Mucosa of gallbladder (tissue), 1 donor: ENCODE measurements at regions not wholly inside any gene's neighbourhood (a gene's known extent, or its start where the extent isn't known, plus 50 kb on each side); places are given as distances from the start of the nearest gene placed in this dataset.
"Not testable (repeated sequence)": the region's sequence is repeated elsewhere in the genome, so short reads cannot be mapped to it uniquely, and the experiment has no call there.

Experiments used
- DNase-seq: peaks from one replicate; pipeline ENCODE4 v3.0.0-alpha.2; 2020; ENCODE audit warnings: low spot score
- donor health status: DM: no; HTN: no; CAD: no.

DNA sequence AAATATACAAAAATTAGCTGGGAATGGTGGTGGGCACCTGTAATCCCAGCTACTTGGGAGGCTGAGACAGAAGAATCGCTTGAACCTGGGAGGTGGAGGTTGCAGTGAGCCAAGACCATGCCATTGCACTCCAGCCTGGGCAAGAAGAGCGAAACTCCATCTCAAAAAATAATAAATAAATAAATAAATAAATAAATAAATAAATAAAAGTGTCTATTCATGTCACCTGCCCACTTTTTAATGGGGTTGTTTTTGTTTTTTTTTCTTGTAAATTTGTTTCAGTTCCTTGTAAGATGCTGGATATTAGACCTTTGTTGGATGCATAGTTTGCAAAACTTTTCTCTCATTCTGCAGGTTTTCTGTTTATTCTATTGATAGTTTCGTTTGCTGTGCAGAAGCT, 71.9 kb upstream of the KCNAB1 start:
- DNase-seq = not testable (repeated sequence)

DNA sequence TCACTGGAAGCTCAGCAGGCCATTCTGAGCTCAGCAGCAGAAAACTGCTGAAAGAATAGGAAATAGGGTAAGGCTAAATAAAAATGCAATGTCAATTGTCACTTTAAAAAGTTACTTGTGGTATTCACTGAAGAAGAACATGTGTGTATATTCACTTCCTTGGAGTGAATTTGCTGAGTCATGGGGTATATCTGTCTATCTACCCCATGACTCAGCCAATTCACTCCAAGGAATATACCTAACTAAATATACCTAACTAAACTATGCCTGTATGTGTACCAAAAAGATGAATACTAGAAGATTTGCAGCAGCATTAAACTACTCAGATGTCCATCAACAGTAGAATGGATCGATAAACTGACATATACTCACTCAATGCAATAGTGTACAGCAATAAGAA, 69.5 kb upstream of the KCNAB1 start:
- DNase-seq = no peak

DNA sequence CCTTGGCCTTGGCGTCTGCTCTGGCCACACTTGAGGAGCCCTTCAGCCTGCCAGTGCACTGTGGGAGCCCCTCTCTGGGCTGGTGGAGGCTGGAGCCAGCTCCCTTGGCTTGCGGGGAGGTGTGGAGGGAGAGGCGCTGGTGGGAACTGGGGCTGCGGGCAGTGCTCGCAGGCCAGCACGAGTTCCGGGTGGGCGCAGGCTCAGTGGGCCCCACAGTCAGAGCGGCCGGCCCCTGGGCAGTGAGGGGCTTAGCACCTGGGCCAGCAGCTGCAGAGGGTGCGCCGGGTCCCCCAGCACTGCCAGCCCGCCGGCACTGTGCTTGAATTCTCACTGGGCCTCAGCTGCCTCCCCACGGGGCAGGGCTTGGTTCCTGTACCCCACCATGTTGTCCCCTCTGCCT, 68.7 kb upstream of the KCNAB1 start:
- no peak for DNase-seq

DNA sequence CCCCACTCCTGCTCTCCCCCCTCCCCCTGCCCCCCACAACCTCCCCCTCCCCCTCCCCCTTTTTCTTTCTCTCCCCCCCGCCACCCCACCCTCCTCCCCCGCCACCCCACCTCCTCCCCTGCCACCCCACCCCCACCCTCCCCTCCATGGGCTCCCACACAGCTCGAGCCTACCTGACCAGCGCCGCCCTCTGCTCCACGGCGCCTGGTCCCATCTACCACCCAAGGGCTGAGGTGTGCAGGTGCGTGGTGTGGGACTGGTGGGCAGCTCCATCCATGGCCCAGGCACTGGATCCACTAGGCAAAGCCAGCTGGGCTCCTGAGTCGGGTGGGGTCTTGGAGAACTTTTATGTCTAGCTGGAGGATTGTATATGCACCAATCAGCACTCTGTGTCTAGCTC, 68.3 kb upstream of the KCNAB1 start:
- no peak for DNase-seq

DNA sequence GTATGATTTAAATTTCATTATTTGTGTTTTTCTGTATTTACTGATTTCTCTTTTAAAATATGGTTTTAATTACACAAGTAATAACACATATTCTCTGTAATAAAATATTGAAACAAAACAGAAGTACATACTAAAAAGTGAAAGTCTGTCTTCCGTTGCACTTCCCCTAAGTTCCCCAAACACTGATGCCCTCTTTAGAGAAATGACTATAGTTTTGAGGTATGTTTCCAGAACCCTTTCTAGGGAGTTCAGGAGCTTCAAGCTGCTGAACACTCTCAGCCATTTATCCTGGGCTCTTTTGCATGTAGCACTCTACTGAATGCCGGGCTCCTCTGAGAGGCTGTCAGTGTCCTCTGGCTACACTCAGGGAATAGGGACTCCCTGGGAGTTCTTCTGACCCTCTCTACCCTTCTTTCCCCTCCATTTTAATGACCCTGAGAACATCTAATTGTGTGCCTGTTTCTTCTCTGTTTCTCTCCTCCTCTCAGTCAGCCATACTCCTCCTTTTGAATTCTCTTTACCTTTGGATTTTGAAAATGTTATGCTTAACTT, 60.4 kb upstream of the KCNAB1 start:
- no peak for DNase-seq

DNA sequence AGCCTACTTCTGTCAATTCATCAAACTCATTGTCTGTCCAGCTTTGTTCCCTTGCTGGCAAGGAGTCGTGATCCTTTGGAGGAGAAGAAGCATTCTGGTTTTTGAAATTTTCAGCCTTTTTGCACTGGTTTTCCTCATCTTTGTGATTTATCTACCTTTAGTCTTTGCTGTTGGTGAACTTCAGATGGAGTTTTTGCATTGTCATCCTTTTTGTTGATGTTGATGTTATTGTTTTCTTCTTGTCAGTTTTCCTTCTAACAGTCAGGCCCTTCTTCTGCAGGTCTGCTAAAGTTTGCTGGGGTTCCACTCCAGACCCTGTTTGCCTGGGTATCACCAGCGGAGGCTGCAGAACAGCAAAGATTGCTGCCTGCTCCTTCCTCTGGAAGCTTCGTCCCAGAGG, 52.2 kb upstream of the KCNAB1 start:
- DNase-seq = not testable (repeated sequence)

DNA sequence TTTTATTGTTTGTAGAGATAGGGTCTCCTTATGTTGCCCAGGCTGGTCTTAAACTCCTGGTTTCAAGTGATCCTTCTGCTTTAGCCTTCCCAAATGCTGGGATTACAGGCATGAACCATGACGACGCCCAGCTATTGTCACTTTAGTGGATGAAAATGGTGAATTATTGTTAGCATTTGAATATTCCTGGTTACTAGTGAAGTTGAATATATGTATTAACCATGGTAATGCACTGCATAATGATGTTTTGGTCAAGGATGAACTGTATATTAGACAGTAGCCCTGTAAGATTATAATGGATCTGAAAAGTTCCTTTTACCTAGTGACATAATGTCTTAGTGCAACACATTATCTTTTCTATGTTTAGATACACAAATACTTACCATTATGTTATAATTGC, 50.4 kb upstream of the KCNAB1 start:
- no peak for DNase-seq
